Panc1 (cell line): ENCODE measurements at regions not wholly inside any gene's neighbourhood (a gene's known extent, or its start where the extent isn't known, plus 50 kb on each side); places are given as distances from the start of the nearest gene placed in this dataset.

Experiments used
- ATAC-seq: fragments of 200-7000 bp; cut with Tn5 transposase; 2 replicates; pipeline ENCODE4 v1.9.1; 2020; ENCODE audit warnings: mild to moderate bottlenecking, moderate library complexity
- BruUV-seq: library from RNA; stranded (reverse); fragments of 400-500 nt; replicated peaks from 2 replicates; lab custom pipeline; 2021; lab: Mats Ljungman, UMichigan
- CTCF ChIA-PET: fragments of 300-600 bp; sonication (Branson Sonifier 250); formaldehyde crosslinking; loops from one replicate; lab custom pipeline; 2022; ENCODE audit warnings: antibody characterized with exemption; lab: Charles Lee
- POLR2A ChIA-PET: fragments of 300-600 bp; sonication (Branson Sonifier 250); formaldehyde crosslinking; loops from one replicate; lab custom pipeline; 2022; ENCODE audit warnings: antibody characterized with exemption; lab: Charles Lee
- DNase-seq: peaks from one replicate; pipeline ENCODE4 v3.0.0-alpha.2; 2010; ENCODE audit warnings: low read depth, low spot score
- H3K27ac ChIP-seq: 2 replicates; pipeline ENCODE4 v1.5.1; 2011; ENCODE audit warnings: mild to moderate bottlenecking, low read length, inconsistent platforms
- H3K27me3 ChIP-seq: fragments of 200-500 bp; sonication (Bioruptor generic); 2 replicates; pipeline ENCODE4 v1.6.0; 2014; ENCODE audit warnings: low read length, inconsistent platforms; ENCODE audit not compliant: control insufficient read depth, insufficient read depth
- H3K36me3 ChIP-seq: fragments of 200-500 bp; sonication (Bioruptor generic); 2 replicates; pipeline ENCODE4 v1.5.1; 2014; ENCODE audit warnings: inconsistent platforms, mild to moderate bottlenecking, low read length, moderate library complexity; ENCODE audit not compliant: control insufficient read depth, insufficient read depth
- H3K4me1 ChIP-seq: 2 replicates; pipeline ENCODE4 v1.5.1; 2011; ENCODE audit warnings: inconsistent platforms, mild to moderate bottlenecking, low read length, moderate library complexity; ENCODE audit not compliant: control insufficient read depth, insufficient read depth
- H3K4me3 ChIP-seq, 2 experiments: 2 replicates each; pipeline ENCODE4 v1.5.1; 2011 to 2012; ENCODE audit warnings: low read depth in 2 of 2, low read length in 2 of 2, mild to moderate bottlenecking in 2 of 2, inconsistent platforms in 1 of 2, moderate library complexity in 1 of 2
- H3K9me3 ChIP-seq: fragments of 200-500 bp; sonication (Bioruptor generic); 2 replicates; pipeline ENCODE4 v1.5.1; 2014; ENCODE audit warnings: low read depth, mild to moderate bottlenecking, inconsistent platforms, low read length, moderate library complexity; ENCODE audit not compliant: control insufficient read depth, insufficient read depth
- POLR2AphosphoS5 ChIP-seq: IDR thresholded peaks from 2 replicates; pipeline ENCODE4 v1.6.1; 2012; ENCODE audit warnings: mild to moderate bottlenecking, low read depth, low read length, moderate library complexity
- SIN3A ChIP-seq: IDR thresholded peaks from 2 replicates; pipeline ENCODE4 v1.6.1; 2012; ENCODE audit warnings: low read depth, mild to moderate bottlenecking, low read length, moderate library complexity, borderline replicate concordance; ENCODE audit not compliant: insufficient read depth
- TCF7L2 ChIP-seq: IDR thresholded peaks from 2 replicates; pipeline ENCODE4 v1.6.1; 2011; ENCODE audit warnings: mild to moderate bottlenecking, low read depth, low read length, inconsistent platforms
- in situ Hi-C: cut with HindIII; loops from 2 replicates; pipeline ENCODE4 v1.10.0; 2016; ENCODE audit warnings: low sequenced_read_pairs, low pct_unique_long_range_greater_than_20kb
- intact Hi-C: fragments of 100-400 bp; cut with micrococcal nuclease; formaldehyde crosslinking; loops from one replicate; pipeline ENCODE4 v1.10.0; 2022; ENCODE audit not compliant: unreplicated experiment
- TF ChIP-seq, protein P1 (sequence below), 2 experiments: IDR thresholded peaks; 2 replicates each; pipeline ENCODE4 v1.6.1; 2011 to 2012; ENCODE audit warnings: low read depth in 2 of 2, control low read depth in 1 of 2, low read length in 1 of 2, mild to moderate bottlenecking in 1 of 2, moderate library complexity in 1 of 2; ENCODE audit not compliant: insufficient read depth in 1 of 2
- TF ChIP-seq, protein P2 (sequence below): fragments of 450-650 bp; IDR thresholded peaks from 2 replicates; pipeline ENCODE4 v1.5.1; 2017; ENCODE audit warnings: mild to moderate bottlenecking

DNA sequence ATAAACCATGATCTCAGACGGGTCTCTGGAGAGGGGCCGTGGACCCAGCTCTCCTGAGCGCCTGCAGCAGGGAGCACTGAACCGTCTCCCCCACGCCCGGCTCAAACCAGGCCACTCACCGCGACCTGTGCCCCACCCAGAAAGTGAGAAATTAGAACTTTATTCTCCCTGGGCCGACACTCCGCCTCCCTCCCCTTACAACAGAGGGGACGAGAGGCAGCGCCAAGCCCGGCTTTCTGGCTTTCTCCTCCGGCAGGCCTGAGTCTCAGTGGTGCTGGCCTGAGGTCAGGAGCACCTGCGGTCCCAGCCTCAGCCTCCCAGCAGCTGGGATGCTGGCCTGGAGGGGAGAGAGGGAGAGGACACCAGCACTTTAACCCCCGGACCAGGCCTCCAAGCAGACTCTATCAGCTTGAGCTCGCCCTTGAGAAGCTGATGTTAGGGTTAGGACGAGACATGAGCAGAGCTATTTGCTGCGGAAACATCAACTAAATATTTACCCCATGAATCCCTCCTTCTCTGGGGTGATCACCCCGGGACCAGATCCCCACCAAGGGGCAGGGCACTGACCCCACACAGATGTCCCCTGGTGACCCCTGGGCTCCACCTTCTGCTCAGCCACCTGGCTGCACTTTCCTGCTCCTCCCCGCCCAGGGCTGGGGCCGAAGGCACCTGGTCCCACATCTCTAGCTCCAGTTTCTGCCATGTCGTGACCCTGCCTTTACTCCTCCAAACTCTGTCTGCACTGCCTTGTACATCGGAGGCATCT, 856.3 kb upstream of the SALL3 start:
- DNase-seq (no peak), ATAC-seq (no peak)
- CTCF ChIA-PET, result no interaction called here
- BruUV-seq, result no TSS peak
- no peaks in the 10 kb centered on the region for H3K27me3 ChIP-seq
- no peaks in the 10 kb centered on the region for H3K36me3 ChIP-seq
- in situ Hi-C loops, result no loop called here
- H3K4me1 ChIP-seq, result no peaks in the 10 kb centered on the region
- TF ChIP-seq, protein P1, sequence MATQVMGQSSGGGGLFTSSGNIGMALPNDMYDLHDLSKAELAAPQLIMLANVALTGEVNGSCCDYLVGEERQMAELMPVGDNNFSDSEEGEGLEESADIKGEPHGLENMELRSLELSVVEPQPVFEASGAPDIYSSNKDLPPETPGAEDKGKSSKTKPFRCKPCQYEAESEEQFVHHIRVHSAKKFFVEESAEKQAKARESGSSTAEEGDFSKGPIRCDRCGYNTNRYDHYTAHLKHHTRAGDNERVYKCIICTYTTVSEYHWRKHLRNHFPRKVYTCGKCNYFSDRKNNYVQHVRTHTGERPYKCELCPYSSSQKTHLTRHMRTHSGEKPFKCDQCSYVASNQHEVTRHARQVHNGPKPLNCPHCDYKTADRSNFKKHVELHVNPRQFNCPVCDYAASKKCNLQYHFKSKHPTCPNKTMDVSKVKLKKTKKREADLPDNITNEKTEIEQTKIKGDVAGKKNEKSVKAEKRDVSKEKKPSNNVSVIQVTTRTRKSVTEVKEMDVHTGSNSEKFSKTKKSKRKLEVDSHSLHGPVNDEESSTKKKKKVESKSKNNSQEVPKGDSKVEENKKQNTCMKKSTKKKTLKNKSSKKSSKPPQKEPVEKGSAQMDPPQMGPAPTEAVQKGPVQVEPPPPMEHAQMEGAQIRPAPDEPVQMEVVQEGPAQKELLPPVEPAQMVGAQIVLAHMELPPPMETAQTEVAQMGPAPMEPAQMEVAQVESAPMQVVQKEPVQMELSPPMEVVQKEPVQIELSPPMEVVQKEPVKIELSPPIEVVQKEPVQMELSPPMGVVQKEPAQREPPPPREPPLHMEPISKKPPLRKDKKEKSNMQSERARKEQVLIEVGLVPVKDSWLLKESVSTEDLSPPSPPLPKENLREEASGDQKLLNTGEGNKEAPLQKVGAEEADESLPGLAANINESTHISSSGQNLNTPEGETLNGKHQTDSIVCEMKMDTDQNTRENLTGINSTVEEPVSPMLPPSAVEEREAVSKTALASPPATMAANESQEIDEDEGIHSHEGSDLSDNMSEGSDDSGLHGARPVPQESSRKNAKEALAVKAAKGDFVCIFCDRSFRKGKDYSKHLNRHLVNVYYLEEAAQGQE (IDR thresholded peaks at IDR 0.05; ENCODE audit: insufficient read depth in 1 of 2, low read depth in 2 of 2, low read length in 1 of 2), result no peak
- TF ChIP-seq, protein P2, sequence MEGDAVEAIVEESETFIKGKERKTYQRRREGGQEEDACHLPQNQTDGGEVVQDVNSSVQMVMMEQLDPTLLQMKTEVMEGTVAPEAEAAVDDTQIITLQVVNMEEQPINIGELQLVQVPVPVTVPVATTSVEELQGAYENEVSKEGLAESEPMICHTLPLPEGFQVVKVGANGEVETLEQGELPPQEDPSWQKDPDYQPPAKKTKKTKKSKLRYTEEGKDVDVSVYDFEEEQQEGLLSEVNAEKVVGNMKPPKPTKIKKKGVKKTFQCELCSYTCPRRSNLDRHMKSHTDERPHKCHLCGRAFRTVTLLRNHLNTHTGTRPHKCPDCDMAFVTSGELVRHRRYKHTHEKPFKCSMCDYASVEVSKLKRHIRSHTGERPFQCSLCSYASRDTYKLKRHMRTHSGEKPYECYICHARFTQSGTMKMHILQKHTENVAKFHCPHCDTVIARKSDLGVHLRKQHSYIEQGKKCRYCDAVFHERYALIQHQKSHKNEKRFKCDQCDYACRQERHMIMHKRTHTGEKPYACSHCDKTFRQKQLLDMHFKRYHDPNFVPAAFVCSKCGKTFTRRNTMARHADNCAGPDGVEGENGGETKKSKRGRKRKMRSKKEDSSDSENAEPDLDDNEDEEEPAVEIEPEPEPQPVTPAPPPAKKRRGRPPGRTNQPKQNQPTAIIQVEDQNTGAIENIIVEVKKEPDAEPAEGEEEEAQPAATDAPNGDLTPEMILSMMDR, result no peak
- TF ChIP-seq SIN3A, result no peak
- TF ChIP-seq POLR2AphosphoS5, result no peak
- TF ChIP-seq TCF7L2, result no peak
- intact Hi-C loops, result no loop called here
- H3K4me3 ChIP-seq, result no peak overlapping the region
- POLR2A ChIA-PET, result interaction anchor here (0.6 kb wide), 2 partner anchors 22 to 386 kb away, joined by 4 to 11 read pairs; no protein-coding TSS in a partner anchor
- H3K27ac ChIP-seq, result no peak overlapping the region
- 0 out of 2 replicates have a peak, but pooled peaks cover 3% of the 10 kb centered on the region for H3K9me3 ChIP-seq

DNA sequence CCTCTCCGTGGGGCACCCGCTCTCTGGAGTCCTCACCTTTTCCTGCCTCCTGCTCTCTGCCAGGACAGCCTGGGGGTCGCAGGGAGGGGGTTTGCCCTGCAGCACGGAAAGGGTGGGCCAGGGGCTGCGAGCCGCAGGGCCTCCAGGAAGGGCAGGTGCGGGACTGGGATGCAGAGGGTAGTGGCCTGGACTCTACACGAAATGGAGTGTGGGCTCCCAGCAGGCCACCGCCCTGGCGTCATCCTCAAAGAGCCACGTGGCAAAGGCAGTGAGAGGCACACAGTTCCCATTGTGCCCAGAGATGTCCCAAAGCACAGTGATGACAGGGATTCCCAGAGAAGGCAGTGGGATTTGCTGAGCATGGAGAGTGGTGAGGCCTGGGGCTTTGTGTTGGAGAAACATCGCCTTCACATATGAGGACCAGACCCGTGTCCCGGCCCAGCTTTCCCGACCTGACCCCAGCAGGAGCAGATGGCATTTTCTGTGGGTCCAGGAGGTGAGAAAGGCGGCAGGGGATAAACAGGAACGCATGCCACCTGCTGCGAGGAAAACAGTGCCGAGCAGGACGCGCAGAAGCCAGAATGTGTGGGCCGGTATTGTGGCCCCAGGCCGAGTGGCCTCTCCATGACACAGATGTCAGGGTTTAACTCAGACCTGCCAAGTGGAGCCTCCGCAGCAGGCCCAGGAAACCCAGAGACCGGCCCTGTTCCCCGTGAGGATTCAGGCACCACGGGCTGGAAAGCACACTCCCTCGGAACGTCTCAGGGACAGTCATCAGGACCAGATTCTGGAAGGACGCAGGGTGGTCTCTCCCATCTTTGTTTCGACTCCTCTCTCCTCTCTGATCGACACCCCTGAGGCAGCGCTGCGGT, 855.5 kb upstream of the SALL3 start:
- H3K27me3 ChIP-seq, result no peaks in the 10 kb centered on the region
- no TSS peak for BruUV-seq

More for the DNA sequence above, 855.5 kb upstream of the SALL3 start:
- TF ChIP-seq POLR2AphosphoS5 (no peak), TCF7L2 (no peak), SIN3A (no peak)
- TF ChIP-seq, protein P2, result no peak
- TF ChIP-seq, protein P1 (IDR thresholded peaks at IDR 0.05; ENCODE audit: insufficient read depth in 1 of 2, low read depth in 2 of 2, low read length in 1 of 2), result no peak
- ChIA-PET CTCF (no interaction called here), POLR2A (no interaction called here)
- no peak overlapping the region for H3K27ac ChIP-seq
- in situ Hi-C loops (no loop called here), intact Hi-C loops (no loop called here)
- H3K9me3 ChIP-seq, result 0 out of 2 replicates have a peak, but pooled peaks cover 3% of the 10 kb centered on the region
- DNase-seq (no peak), ATAC-seq (no peak)
- H3K36me3 ChIP-seq, result no peaks in the 10 kb centered on the region
- no peaks in the 10 kb centered on the region for H3K4me1 ChIP-seq
- no peak overlapping the region for H3K4me3 ChIP-seq
